K562 (cell line): ENCODE measurements at regions not wholly inside any gene's neighbourhood (a gene's known extent, or its start where the extent isn't known, plus 50 kb on each side); places are given as distances from the start of the nearest gene placed in this dataset.

ENCODE experiments used
- EZH2 ChIP-seq: IDR thresholded peaks from 2 replicates; pipeline ENCODE4 v1.6.1; 2012; ENCODE audit warnings: low read depth, mild to moderate bottlenecking, inconsistent platforms, low read length, borderline replicate concordance
- MXI1 ChIP-seq: IDR thresholded peaks from 2 replicates; pipeline ENCODE4 v1.6.1; 2011; ENCODE audit warnings: low read depth, mild to moderate bottlenecking, improper control_type of control experiment, low read length
- MYBL2 ChIP-seq, 2 experiments: fragments of 450-650 bp in 1 of 2; sonication (generic) in 1 of 2; formaldehyde crosslinking in 1 of 2; IDR thresholded peaks; 2 replicates each; pipeline versions ENCODE4 v1.6.1 to v1.8.1; 2017 to 2022; ENCODE audit warnings: borderline replicate concordance in 1 of 2, inconsistent platforms in 1 of 2, low read depth in 1 of 2, mild to moderate bottlenecking in 1 of 2, missing genetic modification reagents in 1 of 2, moderate library complexity in 1 of 2
- POLR2AphosphoS5 ChIP-seq: IDR thresholded peaks from 2 replicates; pipeline ENCODE4 v1.6.1; 2011; ENCODE audit warnings: mild to moderate bottlenecking, low read depth, low read length, moderate library complexity; ENCODE audit not compliant: control insufficient read depth, insufficient read depth
- RBM25 ChIP-seq: fragments of 200-400 bp; formaldehyde crosslinking; IDR thresholded peaks from 2 replicates; pipeline ENCODE4 v1.6.1; 2018; ENCODE audit warnings: low read length, low read depth, moderate library complexity; ENCODE audit not compliant: severe bottlenecking
- REST ChIP-seq, 2 experiments: fragments of 450-650 bp; formaldehyde crosslinking in 1 of 2; IDR thresholded peaks; 2 replicates each; pipeline versions ENCODE4 v1.4.0 to v1.6.1; 2014 to 2020; ENCODE audit warnings: mild to moderate bottlenecking in 2 of 2, borderline replicate concordance in 1 of 2, low read depth in 1 of 2
- SMC3 ChIP-seq: conservative IDR thresholded peaks from 2 replicates; pipeline ENCODE4 v1.6.1; 2011; ENCODE audit warnings: low read depth, low read length, improper control_type of control experiment; ENCODE audit not compliant: insufficient read depth
- SRSF1 ChIP-seq: fragments of 200-400 bp; formaldehyde crosslinking; IDR thresholded peaks from 2 replicates; pipeline ENCODE4 v1.6.1; 2017; ENCODE audit warnings: mild to moderate bottlenecking, low read depth, low read length, moderate library complexity
- ZBTB17 ChIP-seq: fragments of 450-650 bp; formaldehyde crosslinking; IDR thresholded peaks from 2 replicates; pipeline ENCODE4 v1.4.0; 2020; ENCODE audit warnings: mild to moderate bottlenecking
- ZNF263 ChIP-seq: sonication (generic); formaldehyde crosslinking; IDR thresholded peaks from 2 replicates; pipeline ENCODE4 v1.8.0; 2022; ENCODE audit warnings: mild to moderate bottlenecking, missing genetic modification reagents, borderline replicate concordance
- TF ChIP-seq, protein P1 (sequence below), 3 experiments: IDR thresholded peaks in 2 of 3; conservative IDR thresholded peaks in 1 of 3; 2 replicates each; pipeline ENCODE4 v1.5.1; 2011 to 2012; ENCODE audit warnings: low read length in 3 of 3, mild to moderate bottlenecking in 3 of 3, control low read depth in 2 of 3, improper control_type of control experiment in 1 of 3, inconsistent platforms in 1 of 3, low read depth in 1 of 3, mixed read lengths in 1 of 3, moderate library complexity in 1 of 3; ENCODE audit not compliant: insufficient read depth in 2 of 3
- TF ChIP-seq, protein P2 (sequence below): sonication (generic); formaldehyde crosslinking; IDR thresholded peaks from 2 replicates; pipeline ENCODE4 v1.5.0; 2020; ENCODE audit warnings: missing genetic modification reagents

- TF ChIP-seq POLR2AphosphoS5, result no peak
- no peak for TF ChIP-seq MXI1
- no peak for TF ChIP-seq SRSF1
- TF ChIP-seq, protein P1, sequence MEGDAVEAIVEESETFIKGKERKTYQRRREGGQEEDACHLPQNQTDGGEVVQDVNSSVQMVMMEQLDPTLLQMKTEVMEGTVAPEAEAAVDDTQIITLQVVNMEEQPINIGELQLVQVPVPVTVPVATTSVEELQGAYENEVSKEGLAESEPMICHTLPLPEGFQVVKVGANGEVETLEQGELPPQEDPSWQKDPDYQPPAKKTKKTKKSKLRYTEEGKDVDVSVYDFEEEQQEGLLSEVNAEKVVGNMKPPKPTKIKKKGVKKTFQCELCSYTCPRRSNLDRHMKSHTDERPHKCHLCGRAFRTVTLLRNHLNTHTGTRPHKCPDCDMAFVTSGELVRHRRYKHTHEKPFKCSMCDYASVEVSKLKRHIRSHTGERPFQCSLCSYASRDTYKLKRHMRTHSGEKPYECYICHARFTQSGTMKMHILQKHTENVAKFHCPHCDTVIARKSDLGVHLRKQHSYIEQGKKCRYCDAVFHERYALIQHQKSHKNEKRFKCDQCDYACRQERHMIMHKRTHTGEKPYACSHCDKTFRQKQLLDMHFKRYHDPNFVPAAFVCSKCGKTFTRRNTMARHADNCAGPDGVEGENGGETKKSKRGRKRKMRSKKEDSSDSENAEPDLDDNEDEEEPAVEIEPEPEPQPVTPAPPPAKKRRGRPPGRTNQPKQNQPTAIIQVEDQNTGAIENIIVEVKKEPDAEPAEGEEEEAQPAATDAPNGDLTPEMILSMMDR (IDR thresholded peaks at IDR 0.05 in 2 of 3, conservative IDR thresholded peaks at IDR 0.05 in 1 of 3; ENCODE audit: insufficient read depth in 2 of 3, low read depth in 1 of 3, low read length in 3 of 3), result no peak
- TF ChIP-seq REST (IDR thresholded peaks at IDR 0.05; ENCODE audit: borderline replicate concordance), result no peak
- TF ChIP-seq REST (CRISPR knock-in tag; IDR thresholded peaks at IDR 0.05; ENCODE audit: low read depth), result no peak
- no peak for TF ChIP-seq MYBL2 (IDR thresholded peaks at IDR 0.05; ENCODE audit: low read depth)
- TF ChIP-seq MYBL2 (CRISPR knock-in tag; IDR thresholded peaks at IDR 0.05; ENCODE audit: borderline replicate concordance), result no peak
- no peak for TF ChIP-seq ZBTB17 (CRISPR knock-in tag)
- TF ChIP-seq ZNF263 (CRISPR knock-in tag), result no peak
- TF ChIP-seq SMC3, result no peak
- no peak for TF ChIP-seq RBM25
- TF ChIP-seq, protein P2, sequence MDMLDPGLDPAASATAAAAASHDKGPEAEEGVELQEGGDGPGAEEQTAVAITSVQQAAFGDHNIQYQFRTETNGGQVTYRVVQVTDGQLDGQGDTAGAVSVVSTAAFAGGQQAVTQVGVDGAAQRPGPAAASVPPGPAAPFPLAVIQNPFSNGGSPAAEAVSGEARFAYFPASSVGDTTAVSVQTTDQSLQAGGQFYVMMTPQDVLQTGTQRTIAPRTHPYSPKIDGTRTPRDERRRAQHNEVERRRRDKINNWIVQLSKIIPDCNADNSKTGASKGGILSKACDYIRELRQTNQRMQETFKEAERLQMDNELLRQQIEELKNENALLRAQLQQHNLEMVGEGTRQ (CRISPR knock-in tag), result no peak
- no peak for TF ChIP-seq EZH2
Observed at GRCh38 chr2:145194673-145195072, 674.8 kb upstream of the ZEB2 start.
